HL-60/S4 treated with phorbol 12-myristate 13-acetate at 8.2 ng/mL for 4 days and 3 days (cell line): ENCODE measurements at regions not wholly inside any gene's neighbourhood (a gene's known extent, or its start where the extent isn't known, plus 50 kb on each side); places are given as distances from the start of the nearest gene placed in this dataset.
"Not testable (repeated sequence)": the region's sequence is repeated elsewhere in the genome, so short reads cannot be mapped to it uniquely, and the experiment has no call there.

Source experiments
- in situ Hi-C: fragments of 300-500 bp; cut with MboI; formaldehyde crosslinking; loops from 2 replicates; pipeline ENCODE4 v1.15.0; 2022; ENCODE audit warnings: low sequenced_read_pairs

DNA sequence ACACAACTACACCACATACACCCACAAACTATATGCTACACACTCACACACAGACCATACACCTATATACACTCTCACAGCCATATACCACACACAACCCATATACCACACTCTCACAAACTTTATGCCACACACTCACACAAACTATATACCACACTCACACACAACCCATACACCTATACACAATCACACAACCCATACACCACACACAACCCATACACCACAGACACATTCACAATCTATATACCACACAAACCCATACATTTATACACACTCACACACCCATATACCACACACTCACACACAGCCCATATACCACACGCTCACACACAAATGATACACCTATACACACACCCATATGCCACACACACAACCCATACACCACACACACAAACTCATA lies 163.3 kb downstream of the TMEM121 start:
- in situ Hi-C loops: no loop called here

DNA sequence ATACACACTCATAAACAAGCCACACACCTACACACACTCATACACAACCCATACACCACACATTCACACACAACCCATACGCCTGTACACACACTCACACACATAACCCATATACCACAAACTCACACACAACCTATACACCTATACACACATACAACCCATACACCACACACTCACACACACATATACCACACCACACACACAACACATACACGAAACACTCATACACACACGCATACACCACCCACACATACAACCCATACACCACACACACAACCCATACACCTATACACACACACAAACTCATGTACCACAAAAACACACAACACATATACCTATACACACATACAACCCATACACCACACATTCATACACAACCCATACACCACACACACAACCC lies 164.3 kb downstream of the TMEM121 start:
- in situ Hi-C loops: no loop called here

DNA sequence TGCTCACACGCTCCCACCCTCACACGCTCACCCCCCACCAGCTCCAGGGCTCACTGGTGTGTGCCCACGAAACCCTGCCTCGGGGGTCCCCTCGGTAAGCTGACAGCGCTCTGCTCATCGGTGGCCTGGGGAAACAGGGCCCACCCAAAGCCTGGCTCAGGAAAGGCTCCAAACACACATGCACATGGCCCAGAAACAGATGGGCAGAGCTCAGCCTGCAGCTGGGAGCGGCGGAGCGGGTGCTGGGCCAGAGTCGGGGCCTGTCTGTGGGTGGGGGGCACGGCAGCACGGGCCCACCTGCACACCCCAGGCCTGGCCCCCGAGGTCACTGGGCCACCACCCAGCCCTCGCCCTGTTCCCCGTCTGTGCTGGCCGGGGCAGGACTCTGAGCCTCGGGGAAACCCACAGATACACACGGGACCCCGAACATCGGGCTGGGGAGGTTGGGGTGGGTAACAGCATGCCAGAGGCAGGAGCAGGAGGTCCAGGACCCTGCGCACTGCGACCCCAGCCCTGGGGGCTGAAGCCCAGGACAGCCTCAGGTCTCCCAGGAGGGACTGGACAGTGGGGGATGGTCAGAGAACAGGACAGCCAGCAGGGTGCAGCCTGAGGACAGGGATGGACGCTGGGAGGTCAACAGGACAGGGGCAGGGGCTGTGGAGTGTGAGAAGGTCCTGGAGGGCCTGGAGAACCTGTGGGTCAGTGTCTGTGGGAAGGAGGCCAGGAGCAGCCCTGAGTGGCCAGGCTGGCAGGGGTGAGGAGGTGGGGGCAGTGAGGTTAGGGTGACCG lies 165.1 kb downstream of the TMEM121 start:
- in situ Hi-C loops: not testable (repeated sequence)

- in situ Hi-C loops: not testable (repeated sequence)
Measured at GRCh38 chr14:105692110-105692685, 165.8 kb downstream of the TMEM121 start.

DNA sequence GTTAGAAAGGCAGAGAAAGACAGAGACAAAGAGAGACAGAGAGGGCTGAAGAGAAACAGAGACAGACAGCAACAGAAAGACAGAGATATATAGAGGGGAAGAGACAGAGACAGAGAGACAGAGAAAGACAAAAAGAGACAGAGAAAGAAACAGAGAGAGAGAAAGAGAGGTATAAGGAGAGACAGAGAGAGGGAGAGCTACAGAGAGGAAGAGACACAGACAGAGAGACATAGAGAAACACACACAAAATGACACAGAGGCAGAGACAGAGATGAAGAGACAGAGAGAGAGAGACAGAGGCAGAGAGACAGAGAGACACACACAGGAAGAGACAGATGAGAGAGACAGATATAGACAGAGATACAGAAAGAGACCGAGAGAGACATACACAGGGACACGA lies 168.6 kb downstream of the TMEM121 start:
- in situ Hi-C loops: no loop called here

DNA sequence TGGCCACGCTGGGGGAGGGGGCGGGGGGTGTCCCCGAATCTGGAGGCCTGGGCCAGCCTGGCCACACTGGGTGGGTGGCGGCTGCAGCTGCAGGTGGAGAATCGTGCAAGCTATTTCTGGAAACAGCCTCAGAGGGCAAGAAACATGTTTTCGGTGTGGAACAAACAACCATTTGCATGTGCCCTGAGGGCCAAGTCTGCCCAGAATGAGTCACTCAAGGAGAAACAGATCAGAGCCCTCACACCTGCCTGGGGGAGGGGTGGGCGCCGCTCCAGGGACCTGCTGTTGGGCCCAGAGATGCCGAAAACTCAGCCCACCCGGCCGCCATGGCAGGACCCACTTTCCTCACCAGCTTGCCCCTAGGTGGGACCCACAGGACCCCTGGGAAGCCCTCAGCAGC lies 170.0 kb downstream of the TMEM121 start:
- in situ Hi-C loops: not testable (repeated sequence)

DNA sequence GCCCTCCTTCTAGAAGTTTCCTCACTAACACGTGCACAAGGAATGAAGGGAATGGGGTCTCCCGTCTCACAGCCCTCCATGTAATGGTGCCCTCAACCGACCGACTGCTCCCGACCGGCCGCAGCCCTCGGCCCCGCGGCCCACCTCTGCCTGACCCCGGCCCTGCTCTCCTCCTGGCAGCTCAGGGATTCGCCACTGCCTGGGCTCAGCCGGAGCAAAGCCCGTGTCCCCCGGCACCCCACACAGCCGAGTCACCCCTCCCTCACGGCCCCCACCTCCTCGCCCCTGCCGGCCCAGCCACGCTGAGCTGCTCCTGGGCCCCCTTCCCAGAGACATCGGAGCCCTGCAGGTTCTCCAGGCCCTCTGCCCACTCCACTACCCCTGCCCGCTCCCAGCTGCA lies 171.0 kb downstream of the TMEM121 start:
- in situ Hi-C loops: not testable (repeated sequence)

GRCh38 chr14:105697955-105698354 lies 171.6 kb downstream of the TMEM121 start:
- in situ Hi-C loops: not testable (repeated sequence)

DNA sequence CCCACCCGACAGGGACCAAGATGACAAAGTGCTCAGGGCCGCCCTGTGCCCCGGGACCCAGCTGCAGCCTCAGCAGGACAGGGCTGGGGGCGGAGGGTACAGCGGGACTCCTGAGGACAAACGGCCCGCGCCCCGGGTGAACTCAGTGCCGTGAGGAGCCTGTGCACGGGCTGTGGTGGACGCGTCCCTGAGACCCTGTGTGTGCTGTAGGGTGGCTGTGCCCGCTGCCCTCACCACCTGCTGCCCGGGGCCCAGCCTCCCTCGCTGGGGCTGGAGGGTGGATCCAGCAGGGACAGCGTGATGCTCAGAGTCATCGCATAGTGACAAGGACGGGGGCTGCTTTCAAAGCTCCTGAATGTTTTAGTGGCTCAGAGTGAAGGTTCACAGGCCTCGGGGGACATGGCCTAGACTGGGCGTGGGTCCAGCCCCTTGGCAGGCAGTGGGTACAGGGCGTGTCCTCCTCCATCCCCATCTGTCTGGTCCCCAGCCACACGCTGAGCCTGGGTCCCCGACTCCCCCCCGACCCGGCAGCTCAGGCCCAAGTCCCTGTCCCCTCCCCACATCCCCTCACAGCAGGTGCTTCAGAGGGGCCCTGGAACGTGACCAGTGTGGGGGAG lies 172.7 kb downstream of the TMEM121 start:
- in situ Hi-C loops: not testable (repeated sequence)

DNA sequence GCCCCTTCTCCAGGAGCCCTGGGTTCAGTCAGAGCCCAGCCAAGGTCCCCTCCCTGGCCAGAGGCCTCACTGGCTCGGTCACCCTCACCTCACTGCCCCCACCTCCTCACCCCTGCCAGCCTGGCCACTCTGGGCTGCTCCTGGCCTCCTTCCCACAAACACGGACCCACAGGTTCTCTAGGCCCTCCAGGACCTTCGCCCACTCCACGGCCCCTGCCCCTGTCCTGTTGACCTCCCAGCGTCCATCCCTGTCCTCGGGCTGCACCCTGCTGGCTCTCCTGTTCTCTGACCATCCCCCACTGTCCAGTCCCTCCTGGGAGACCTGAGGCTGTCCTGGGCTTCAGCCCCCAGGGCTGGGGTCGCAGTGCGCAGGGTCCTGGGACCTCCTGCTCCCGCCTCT lies 173.3 kb downstream of the TMEM121 start:
- in situ Hi-C loops: not testable (repeated sequence)

DNA sequence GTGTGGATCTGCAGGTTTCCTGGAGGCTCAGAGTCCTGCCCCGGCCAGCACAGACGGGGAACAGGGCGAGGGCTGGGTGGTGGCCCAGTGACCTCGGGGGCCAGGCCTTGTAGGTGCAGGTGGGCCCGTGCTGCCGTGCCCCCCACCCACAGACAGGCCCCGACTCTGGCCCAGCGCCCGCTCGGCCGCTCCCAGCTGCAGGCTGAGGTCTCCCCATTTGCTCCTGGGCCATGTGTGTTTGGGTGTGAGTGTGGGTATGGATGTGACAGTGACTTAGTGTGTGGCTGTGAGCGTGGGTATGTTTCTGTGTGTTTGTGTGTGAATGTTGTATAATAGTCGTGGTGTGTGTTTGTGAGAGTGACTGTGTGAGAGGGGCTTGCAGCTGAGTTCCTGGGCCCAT lies 173.8 kb downstream of the TMEM121 start:
- in situ Hi-C loops: not testable (repeated sequence)

DNA sequence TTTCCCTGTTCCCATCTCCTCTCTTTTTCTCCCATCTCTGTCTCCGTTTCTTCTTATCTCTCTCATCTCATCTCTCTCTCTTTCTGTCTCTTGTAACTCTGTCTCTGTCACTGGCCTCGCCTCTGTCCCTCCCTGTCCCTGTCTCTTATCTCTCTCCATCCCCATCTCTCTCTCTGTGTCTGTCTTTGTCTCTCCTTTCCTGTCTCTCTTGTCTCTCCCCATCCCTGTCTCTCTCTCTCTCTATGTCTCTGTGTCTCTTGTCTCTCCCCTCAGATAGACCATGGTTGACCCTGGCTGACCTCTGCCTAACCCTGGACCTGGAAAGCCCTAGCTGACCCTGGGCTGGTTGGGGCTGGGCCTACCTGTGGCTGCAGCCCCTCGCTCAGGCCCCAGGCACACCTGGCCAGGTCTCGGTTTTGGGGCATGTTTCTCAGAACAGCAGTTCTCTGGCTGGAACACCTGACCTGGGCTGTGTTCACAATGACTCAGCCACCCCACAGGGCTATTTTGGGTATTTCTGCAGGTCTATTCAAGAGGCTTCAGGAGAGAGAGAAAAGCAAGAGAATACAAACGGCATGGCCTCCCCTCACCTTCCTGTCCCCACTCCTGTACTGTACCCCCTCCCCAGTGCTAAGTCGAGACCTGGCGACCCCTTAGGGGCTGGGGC lies 174.4 kb downstream of the TMEM121 start:
- in situ Hi-C loops: no loop called here

DNA sequence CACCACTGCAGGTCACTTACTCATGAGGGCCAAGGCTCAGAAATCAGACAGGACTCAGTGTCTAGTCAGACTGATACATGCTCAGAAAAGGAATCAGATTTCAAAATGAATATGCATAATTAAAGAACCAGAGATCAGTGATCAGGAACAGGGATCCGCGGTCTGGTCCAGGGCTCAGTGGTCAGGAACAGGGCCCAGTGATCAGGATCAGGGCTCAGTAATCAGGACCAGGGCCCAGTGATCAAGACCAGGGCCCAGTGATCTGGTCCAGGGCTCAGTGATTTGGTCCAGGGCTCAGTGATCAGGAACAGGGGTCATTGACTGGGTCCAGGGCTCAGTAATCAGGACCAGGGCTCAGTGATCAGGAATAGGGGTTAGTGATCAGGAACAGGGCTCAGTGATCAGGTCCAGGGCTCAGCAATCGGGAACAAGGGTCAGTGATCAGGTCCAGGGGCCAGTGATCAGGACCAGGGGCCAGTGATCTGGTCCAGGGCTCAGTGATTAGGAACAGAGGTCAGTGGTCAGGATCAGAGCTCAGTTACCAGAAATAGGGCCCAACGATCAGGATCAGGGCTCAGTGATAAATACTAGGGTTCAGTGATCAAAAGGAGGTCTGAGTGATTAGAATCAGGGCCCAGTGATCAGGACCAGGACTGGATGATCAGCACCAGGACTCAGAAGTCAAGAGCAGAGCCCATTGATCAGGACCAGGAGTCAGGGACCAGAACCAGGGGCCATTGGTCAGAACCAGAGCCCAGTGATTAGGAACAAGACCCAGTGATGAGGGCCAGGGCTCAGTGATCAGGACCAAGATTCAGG lies 175.3 kb downstream of the TMEM121 start:
- in situ Hi-C loops: no loop called here

DNA sequence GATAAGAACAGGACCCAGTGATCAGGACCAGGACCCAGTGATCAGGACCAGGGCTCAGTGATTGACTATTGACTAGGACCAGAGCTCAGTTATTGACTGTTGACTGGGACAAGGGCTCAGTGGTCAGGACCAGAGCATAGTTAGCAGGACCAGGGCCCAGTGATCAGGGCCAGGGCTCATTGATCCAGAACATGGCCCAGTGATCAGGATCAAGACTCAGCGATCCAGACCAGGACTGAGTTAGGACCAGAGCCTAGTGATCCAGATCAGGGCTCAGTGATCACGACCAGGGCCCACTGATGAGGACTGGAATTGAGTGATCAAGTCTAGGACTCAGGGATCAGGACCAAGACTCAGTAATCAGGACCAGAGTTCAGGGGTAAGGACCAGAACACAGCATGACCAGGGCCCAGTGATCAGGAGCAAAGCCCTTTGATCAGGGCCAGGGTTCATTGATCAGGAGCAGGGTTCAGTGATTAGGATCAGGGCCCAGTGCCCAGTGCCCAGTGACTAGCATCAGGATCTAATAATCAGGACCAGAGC lies 176.0 kb downstream of the TMEM121 start:
- in situ Hi-C loops: no loop called here

DNA sequence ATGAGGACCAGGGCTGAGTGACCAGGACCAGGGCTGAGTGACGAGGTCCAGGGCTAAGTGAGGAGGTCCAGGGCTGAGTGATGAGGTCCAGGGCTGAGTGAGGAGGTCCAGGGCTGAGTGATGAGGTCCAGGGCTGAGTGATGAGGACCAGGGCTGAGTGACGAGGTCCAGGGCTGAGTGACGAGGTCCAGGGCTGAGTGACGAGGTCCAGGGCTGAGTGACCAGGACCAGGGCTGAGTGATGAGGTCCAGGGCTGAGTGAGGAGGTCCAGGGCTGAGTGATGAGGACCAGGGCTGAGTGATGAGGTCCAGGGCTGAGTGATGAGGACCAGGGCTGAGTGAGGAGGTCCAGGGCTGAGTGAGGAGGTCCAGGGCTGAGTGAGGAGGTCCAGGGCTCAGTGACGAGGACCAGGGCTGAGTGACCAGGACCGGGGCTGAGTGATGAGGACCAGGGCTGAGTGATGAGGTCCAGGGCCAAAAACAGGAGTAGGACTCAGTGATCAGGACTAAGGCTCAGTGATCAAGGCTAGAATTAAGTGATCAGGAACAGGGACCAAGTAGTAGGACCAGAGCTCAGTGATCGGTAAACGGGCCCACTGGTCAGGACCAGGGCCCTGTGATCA lies 176.8 kb downstream of the TMEM121 start:
- in situ Hi-C loops: not testable (repeated sequence)

DNA sequence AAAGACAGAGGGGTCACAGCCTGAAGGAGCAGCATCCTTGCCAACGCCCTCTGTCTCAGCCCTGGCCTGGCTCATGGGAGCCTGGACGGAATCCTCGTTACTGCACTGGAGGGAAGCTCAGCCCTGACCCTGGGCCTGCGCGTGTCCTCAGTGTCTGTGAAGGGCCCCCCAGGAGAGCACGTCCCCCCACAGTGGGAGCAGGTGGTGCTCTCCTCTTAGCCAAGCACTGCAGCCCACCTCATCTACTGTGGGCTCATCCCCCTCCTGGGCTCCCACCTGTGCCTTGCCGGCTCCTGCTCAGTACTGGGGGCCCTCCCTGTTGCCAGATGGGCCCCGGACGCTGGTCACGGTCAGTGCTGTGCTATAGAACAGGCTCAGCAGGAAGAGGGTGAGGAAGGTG lies 177.7 kb downstream of the TMEM121 start:
- in situ Hi-C loops: not testable (repeated sequence)

GRCh38 chr14:105704492-105704891 lies 178.1 kb downstream of the TMEM121 start:
- in situ Hi-C loops: not testable (repeated sequence)

DNA sequence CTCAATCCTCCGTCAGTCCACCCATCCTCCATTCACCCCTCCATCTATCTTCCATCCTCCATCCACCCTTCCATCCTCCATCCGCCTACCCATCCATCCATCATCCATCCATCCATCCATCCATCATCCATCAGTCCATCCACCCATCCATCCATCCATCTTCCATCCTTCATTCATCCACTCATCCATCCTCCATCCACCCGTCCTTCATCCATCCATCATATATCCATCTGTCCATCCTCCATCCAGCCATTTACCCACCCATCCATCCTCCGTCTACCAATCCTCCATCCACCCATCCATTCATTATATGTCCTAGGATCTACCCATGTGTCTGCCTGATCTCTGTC lies 179.1 kb downstream of the TMEM121 start:
- in situ Hi-C loops: loop anchor here (5.0 kb wide), 1 partner anchor 118 kb away; no protein-coding TSS in a partner anchor

DNA sequence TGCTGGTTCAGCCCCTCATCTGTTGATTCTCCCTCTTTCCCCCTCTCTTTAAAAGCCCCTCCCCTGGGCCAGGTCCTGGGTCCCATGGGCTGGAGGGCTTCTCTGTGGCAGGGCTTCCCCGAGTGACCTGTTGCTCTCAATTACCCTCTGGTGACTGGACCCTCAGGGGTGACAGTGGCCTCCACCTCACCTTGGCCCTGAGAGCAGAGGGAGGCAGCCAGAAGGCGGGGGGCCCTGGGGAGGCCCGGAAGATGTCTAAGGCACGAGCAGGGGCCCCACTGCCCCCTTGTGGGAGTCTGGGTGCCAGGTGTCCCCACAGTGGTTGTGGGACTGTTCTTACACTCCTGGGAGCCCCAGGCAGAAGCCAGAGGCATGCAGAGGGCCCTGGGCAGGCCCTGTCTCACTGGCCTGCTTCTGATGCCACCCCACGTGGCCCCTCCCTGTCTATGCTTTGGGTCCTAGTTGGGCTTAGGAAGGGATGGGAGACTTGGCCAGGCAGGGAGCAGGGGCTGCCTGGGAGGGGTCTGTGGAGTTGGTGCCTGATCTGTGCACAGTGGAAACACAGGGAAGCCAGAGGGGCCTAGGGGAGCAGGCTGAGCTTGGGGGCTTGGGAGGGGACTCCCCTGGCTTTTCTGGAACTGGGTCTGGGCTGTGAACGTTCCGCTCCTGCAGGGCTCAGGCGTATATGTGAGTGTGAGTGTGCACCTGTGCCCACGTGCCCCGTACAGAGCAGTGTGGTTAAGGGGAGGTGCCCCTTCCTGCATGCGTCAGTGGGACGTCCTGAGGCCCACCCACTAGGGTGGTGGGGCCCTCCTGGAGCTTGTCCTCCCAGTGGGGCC lies 179.7 kb downstream of the TMEM121 start:
- in situ Hi-C loops: loop anchor here (5.0 kb wide), 1 partner anchor 119 kb away; no protein-coding TSS in a partner anchor
